ENCODE measurements at regions not wholly inside any gene's neighbourhood (a gene's known extent, or its start where the extent isn't known, plus 50 kb on each side); places are given as distances from the start of the nearest gene placed in this dataset.
A peak's percentile ranks its signal among the peaks of the same experiment; 100 is the strongest.

GRCh38 chr16:6113749-6114148 lies 1016.2 kb upstream of the EEF2KMT start:
- DNase-seq: no peak

GRCh38 chr16:6112700-6113099 lies 1015.1 kb upstream of the EEF2KMT start:
- DNase-seq: no peak

- no peak for DNase-seq
Measured at GRCh38 chr16:6111390-6111789, 1013.8 kb upstream of the EEF2KMT start.

GRCh38 chr16:6110346-6110745 lies 1012.8 kb upstream of the EEF2KMT start:
- DNase-seq: no peak

- DNase-seq: no peak
Measured at GRCh38 chr16:6106061-6106460, 1008.5 kb upstream of the EEF2KMT start.

- no peak for DNase-seq
Measured at GRCh38 chr16:6105115-6105514, 1007.5 kb upstream of the EEF2KMT start.

GRCh38 chr16:6104428-6104827 lies 1006.8 kb upstream of the EEF2KMT start:
- DNase-seq: no peak

- DNase-seq: no peak
Measured at GRCh38 chr16:6103561-6103960, 1006.0 kb upstream of the EEF2KMT start.

- DNase-seq: no peak
Measured at GRCh38 chr16:6099102-6099501, 1001.5 kb upstream of the EEF2KMT start.

GRCh38 chr16:6096931-6097670 lies 999.5 kb upstream of the EEF2KMT start:
- DNase-seq: no peak

GRCh38 chr16:6095414-6095813 lies 997.8 kb upstream of the EEF2KMT start:
- no peak for DNase-seq

- no peak for DNase-seq
Measured at GRCh38 chr16:6091021-6091420, 993.4 kb upstream of the EEF2KMT start.

GRCh38 chr16:6081320-6081976 lies 983.9 kb upstream of the EEF2KMT start:
- peak; percentile 22 to 51 for DNase-seq

GRCh38 chr16:6076631-6077030 lies 979.0 kb upstream of the EEF2KMT start:
- no peak for DNase-seq

GRCh38 chr16:6068063-6068462 lies 970.5 kb upstream of the EEF2KMT start:
- DNase-seq: no peak

GRCh38 chr16:6066652-6067051 lies 969.1 kb upstream of the EEF2KMT start:
- DNase-seq: no peak

GRCh38 chr16:6063526-6063925 lies 965.9 kb upstream of the EEF2KMT start:
- DNase-seq: no peak

GRCh38 chr16:6059671-6060070 lies 962.1 kb upstream of the EEF2KMT start:
- DNase-seq: no peak

- no peak for DNase-seq
Measured at GRCh38 chr16:6057821-6058220, 960.2 kb upstream of the EEF2KMT start.

- DNase-seq: no peak
Measured at GRCh38 chr16:6048017-6048416, 950.4 kb upstream of the EEF2KMT start.

GRCh38 chr16:6047325-6047724 lies 949.7 kb upstream of the EEF2KMT start:
- DNase-seq: no peak

- DNase-seq: no peak
Measured at GRCh38 chr16:6038941-6039645, 941.5 kb upstream of the EEF2KMT start.

- DNase-seq: no peak
Measured at GRCh38 chr16:6035161-6035560, 937.6 kb upstream of the EEF2KMT start.

GRCh38 chr16:6034511-6034910 lies 936.9 kb upstream of the EEF2KMT start:
- no peak for DNase-seq

Measured in inflammatory macrophage (primary cell).